ENCODE measurements at regions not wholly inside any gene's neighbourhood (a gene's known extent, or its start where the extent isn't known, plus 50 kb on each side); places are given as distances from the start of the nearest gene placed in this dataset.

GRCh38 chr7:135831455-135832195 lies 83.0 kb upstream of the FAM180A start:
- peak; percentile 11 for DNase-seq (ENCODE audit: low read depth)

DNA sequence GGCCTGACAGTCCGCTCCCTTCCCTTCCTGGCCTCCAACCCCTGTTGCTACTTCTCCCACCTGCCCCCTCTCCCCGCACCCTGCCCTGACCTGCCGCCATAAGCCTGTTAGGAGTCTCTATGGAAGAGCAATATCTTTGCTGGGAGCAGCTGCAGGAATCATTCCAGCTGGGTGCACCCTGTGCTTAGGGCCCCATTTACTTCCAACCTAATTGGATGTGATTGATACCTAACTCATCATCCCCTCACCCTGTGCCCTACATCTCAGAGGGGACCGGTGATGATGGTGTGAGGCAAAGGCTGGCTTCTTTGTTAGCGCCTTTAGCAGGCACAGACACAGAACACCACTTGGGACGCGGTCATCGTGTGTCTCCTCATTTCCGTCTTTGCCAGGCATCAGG lies 80.0 kb upstream of the FAM180A start:
- no peak for DNase-seq (ENCODE audit: low read depth)

- DNase-seq (ENCODE audit: low read depth) = no peak
These were observed 78.8 kb upstream of the FAM180A start for GRCh38 chr7:135827391-135827790.

- no peak for DNase-seq (ENCODE audit: low read depth)
These were observed 76.8 kb upstream of the FAM180A start for GRCh38 chr7:135825406-135825805.

DNA sequence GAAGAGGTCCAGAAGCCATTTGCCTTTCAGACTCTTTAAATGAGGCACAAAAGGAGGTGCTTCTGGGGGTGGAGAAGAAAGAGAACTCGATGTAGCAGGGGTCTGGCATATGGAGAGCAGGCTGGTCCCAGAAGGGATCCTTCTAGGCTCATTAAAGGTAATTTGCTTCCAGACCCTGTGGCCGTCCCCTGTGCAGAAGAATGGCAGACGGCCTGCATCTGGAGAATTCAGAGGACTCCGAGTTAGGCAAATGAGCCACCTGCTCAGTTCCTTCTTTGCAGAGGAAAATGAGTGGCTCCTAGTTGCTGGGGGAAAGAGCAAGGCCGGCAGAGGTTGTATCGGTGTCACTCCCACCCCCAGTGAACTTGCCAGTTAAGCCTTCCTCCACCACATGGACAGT lies 73.8 kb upstream of the FAM180A start:
- no peak for DNase-seq (ENCODE audit: low read depth)

- no peak for DNase-seq (ENCODE audit: low read depth)
These were observed 69.0 kb upstream of the FAM180A start for GRCh38 chr7:135817583-135817982.

DNA sequence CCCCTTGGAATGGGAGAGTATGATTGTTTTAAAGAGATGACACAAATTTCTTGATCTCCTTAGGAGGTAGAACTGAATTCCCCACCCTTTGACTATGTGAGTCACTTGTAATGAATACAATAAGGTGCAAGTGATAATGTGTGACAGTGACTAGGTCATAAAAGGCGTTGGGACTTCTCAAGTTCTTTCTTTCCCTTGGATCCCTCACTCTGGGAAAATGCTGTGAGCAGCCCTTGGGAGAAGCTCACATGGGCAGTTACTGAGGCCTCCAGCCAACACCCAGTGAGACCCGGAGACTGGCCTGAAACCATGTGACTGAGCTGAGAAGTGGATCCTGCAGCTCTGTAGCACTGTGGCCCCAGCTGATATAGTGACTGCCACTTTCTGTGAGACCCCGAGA lies 66.4 kb upstream of the FAM180A start:
- DNase-seq (ENCODE audit: low read depth) = no peak

DNA sequence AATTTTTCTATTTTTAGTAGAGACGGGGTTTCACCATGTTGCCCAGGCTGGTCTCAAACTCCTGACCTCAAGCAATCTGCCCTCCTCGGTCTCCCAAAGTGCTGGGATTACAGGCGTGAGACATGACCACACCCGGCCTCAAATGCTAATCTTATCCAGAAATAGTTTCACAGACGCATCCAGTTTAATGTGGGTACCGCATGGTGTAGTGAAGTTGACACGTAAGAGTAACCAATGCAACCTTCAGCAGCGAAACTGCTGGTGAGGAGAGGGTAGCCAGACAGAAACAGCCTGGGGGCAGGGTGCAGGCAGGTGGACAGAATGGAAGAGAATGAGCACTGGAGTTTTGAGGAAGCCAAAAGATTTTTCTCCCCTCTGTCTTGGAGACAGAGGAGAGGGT lies 63.5 kb upstream of the FAM180A start:
- DNase-seq (ENCODE audit: low read depth) = no peak

GRCh38 chr7:135811506-135811905 lies 62.9 kb upstream of the FAM180A start:
- DNase-seq (ENCODE audit: low read depth) = peak; percentile 22

GRCh38 chr7:135808206-135808605 lies 59.6 kb upstream of the FAM180A start:
- no peak for DNase-seq (ENCODE audit: low read depth)

DNA sequence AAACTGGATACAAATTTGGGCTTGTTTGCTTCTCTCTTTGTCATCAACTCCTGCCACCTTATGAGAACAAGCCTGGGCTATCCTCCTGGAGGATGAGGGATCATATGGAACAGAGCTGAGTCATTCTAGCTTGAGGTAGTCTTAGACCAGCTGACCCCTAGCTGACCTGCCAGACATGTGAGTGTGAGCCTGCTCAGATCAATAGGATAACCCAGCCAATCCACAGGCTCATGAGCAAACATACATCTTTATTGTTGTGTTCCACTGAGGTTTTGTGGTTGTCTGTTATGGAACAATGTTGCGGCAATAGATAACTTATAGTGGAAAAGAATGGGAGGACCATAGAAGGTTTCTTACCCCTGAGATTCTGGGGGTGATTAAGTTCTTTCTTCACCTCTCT lies 54.5 kb upstream of the FAM180A start:
- peak; percentile 28 for DNase-seq (ENCODE audit: low read depth)

DNA sequence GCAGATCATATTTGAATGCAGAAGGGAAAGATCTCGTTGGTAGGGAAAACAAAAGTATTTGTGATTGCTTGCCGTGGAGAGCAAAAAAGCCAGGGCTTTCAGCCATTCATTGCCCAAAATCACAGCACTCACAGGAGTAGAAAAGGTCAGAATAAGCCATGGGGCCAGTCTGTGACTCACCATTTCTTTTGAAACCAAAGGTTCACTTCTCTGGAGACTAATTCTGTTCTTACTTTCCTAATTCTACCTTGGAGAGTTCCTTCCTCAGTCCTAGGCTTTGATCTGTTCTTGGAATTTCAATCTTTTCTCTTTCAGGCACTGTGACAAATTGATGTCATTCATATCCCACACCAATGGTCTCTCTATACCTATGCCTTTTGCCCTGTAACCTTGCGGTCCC lies 54.1 kb upstream of the FAM180A start:
- DNase-seq (ENCODE audit: low read depth) = peak; percentile 52

GRCh38 chr7:135801877-135802276 lies 53.3 kb upstream of the FAM180A start:
- no peak for DNase-seq (ENCODE audit: low read depth)

DNA sequence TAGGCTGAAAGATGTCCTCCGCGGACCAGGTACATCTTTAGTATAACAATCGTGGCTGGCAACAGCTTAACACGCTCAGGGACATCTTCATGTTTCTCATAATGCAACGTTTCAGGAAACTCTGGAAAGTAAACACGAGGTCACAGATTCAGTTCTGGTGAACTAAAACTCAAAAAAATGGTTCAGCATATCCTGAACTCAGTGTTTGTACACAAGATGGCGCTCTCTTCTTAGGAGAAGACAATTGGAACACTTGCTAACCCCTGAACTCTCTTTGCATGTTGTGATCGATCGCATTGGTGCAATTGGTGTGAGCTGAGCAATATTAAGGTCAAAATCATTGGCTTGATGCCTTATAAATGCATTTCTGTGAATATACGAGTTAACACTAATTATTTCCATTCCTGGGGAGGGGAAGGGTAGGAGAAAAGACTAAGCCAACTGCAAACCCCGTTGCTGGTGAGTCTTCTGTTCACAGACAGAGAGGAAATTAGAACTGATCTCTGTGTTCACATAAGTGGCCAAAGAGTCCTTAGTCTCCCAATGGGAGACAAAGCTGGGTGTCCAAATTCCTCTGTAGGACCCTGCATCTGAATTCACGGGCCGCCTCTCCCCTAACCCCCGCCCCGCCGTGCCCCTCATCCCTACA lies 52.6 kb upstream of the FAM180A start:
- peak; percentile 75 for DNase-seq (ENCODE audit: low read depth)

DNA sequence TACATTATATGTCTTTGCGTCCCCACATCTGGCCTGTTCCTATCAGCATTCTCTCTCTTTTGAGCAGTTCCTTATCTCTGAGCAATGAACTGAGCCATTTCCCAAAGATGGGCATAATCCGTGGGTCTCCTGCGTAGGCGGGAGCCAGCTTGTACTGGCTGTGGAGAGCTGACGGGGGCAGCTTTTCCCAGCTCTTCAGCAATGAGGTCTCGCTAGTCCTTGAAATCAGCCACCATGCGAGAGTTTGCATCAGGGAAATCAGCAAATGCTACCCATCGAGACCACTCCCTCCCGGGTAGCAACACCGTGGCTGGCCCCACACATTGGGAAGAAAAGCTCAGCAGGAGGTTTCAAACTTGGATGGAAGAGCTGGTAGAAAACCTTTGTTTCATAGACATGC lies 51.9 kb upstream of the FAM180A start:
- DNase-seq (ENCODE audit: low read depth) = no peak

DNA sequence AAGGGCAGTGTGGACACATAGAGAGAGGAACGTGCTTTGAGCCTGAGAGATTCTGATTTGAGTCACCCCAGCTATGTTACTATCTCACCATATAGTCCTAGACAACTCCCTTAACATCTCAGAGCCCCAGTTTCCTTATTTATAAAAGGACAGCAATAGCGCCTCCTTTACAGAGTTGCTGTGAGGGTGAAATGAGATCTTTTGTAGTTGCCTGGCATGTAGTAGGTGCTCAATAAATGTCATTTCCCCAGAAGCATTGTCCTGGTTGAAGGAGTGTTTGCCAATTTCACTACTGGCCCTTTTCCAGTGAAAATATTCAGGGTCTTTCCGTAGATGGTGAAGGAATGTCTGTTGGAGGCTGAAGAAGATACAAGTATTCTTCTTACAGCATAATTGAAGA lies 51.3 kb upstream of the FAM180A start:
- DNase-seq (ENCODE audit: low read depth) = no peak

Measured in LHCN-M2 (cell line).